Effector CD8-positive, alpha-beta T cell (primary cell): ENCODE measurements at regions not wholly inside any gene's neighbourhood (a gene's known extent, or its start where the extent isn't known, plus 50 kb on each side); places are given as distances from the start of the nearest gene placed in this dataset.
"Not testable (repeated sequence)": the region's sequence is repeated elsewhere in the genome, so short reads cannot be mapped to it uniquely, and the experiment has no call there.

Source experiments
- DNase-seq: peaks from one replicate; lab custom pipeline; 2025; lab: John Stamatoyannopoulos, UW

DNA sequence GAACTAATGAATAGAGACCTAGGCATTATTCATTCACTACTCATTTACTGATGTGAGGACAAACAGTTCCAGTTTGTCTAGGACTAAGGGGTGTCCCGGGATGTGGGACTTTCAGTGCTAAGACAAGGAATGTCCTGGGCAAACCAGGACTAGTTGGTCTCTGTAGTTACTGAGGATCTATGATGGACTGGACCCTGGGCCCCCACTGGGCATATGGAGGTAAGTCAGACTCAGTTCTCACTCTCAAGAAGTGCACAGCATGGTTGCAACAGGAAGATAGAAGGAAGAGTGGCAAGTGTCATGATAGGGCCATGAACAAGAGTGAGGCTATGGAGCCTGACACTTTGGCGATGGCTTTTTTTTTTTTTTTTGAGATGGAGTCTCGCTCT is 128.2 kb downstream of the MYCN start:
- DNase-seq, result no peak

DNA sequence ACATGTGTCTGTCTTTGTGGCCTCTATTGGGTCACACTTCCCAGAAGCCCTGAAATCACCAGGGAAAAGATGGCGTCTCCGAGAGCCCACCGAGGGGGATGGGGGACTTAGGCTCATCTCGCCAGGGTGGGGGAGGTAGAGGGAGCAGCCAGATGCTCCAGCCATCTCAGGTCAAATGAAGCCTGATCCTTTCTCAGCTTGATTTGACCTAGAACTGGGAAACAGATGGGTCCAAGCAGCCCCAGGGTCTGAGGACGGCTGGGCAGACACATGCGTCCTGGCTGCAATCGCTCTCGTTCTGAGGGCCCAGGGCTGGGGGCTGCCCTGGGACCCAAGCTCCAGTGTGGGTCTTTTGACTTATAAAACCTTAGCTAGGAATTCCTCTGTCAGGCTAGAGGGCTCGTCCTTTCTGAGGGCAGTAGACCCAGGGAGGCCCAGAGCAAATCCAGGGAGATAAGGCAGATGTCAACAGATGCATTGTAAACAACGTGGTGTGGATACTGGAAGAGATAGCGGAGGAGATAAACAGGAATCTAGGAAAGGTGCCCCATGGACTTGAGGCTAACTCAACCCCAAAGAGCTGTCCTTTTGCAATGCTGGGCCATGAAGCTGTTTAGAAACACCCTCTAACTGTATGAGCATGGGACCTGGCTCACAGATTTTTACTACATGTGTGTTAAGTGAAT is 127.7 kb downstream of the MYCN start:
- no peak for DNase-seq

DNA sequence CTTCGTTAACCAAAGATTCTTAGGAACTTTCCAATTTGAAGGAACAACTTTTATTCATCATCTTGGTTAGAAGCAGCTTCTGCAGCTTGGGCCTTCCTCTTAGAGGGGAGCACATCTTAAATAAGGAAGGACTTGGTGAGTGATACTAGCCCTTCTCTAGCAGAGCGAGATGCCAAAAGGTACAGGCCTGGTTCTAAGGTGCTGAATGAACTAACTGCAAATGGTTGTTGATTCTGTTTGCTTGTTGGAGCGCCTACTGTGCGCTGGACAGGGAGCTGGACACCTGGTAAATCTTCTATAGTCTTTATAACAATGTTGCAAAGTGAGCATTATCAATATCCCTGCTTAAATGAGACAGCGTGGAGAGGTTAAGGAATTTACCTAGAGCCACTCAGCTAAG is 127.1 kb downstream of the MYCN start:
- DNase-seq, result no peak

DNA sequence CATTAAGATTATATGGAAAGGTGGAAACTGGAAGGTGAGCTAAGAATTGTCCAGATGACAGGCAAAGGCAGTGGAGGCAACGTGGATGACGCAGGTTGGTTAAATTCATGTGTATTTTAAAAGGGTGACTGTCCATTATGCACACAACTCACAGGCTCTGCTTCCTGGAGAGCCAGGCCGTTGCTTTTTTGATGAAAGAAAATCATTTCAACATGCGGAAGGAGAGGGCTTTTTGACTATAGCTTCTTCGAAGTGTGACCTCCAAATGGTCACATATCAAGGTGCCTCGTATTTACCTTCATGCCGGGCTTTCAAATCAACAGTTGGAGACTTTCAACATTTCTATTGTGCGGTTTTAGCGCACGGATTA is 126.7 kb downstream of the MYCN start:
- no peak for DNase-seq

DNA sequence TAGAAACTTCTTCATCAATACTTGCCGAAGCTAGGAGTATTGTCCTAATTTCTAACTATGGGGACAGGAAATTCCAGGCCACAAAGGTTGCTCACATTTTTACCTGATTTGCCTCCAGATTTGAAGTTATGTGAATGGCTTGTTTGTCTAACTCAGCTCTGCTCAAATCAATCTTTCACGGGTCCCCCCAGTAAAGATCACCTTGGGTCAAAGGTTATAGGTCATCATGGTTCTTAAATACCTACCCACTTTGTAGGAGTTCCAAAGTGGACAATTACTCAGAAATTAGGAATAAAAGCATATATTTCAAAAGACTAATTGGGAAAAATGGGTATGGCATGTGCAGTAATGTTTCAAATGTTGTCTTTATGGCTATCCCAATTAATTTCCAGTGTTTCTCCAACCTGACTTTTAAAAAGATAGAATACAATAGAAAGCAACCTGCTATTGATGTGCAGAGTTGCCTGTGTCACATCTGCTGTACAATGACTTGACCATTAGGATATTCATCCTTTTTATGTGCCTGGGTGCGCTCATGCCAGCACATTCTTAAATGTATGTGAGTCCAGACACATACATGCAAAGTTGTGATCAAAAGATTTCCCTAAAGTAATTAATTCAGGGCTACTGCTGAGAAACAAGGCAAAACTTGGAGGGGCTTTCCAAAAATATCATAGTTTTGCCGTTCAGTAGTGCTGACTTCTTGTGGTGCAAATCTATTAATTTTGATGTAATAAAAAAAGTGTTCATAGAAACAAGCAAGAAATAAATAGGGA is 126.1 kb downstream of the MYCN start:
- no peak for DNase-seq

DNA sequence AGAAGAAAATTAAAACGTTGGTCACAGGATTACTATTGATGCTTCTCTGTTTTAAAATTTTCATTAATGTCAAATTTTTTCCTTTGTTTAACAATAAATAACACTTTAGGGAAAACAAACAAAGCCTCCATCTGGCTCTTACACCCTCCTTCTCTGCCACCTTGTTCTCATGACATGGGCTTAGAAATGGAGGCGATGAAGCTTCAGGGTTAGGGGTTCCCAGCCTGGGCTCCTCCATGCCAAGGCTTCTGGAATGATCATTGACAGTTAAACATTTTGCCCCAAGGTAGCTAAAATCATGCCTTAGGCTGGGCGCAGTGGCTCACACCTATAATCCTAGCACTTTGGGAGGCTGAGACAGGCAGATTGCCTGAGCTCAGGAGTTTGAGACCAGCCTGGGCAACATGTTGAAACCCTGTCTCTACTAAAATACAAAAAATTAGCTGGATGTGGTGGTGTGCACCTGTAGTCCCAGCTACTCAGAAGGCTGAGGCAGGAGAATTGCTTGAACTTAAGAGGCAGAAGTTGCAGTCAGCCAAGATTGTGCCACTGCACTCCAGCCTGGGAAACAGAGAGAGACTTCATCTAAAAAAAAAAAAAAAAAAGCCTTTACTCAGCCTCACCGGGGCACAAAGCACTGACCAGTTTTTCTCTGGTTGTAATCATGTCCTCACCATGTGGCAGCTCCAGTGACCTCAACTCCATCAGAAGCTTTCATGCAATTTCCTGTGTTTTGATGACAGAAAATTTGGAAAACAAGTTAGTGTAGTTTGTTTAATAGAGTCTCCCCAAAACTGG is 125.1 kb downstream of the MYCN start:
- not testable (repeated sequence) for DNase-seq

DNA sequence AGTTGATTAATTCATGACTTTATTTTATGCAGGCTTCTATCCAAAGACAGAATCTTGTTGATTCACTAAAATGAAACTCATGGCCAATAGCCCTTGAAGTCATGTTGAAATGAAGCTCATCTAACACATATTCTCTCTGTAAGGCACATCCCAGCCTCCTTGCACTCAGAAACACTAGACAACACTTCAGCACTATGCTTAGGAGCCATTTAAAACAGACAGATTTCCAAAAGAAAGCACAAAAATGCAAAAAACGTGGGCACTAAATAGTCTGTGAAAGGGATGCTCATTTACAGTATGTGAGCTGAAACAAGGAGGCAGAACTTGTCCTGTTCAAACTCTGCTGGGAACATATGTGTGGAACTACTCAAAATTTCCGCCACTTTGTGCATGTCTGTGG is 124.4 kb downstream of the MYCN start:
- no peak for DNase-seq

DNA sequence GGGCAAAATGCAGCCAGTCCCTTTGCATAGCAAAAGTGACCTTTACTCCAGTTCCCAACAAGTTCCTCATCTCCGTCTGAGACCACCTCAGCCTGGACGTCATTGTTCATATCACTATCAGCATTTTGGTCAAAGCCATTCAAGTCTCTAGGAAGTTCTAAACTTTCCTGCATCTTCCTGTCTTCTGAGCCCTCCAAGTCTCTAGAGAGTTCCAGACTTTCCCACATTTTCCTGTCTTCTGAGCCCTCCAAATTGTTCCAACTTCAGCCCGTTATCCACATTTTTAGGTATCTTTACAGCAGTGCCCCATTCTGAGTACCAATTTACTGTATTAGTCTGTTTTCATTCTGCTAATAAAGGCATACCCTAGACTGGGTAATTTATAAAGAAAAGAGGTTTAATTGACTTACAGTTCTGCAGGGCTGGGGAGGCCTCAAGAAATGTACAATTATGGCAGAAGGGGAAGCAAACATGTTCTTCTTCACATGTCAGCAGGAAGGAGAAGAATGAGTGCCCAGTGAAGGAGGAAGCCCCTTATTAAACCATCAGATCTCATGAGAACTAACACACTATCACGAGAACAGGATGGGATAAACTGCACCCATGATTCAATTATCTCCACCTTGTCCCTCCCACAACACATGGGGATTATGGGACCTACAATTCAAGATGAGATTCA is 123.7 kb downstream of the MYCN start:
- DNase-seq, result no peak

DNA sequence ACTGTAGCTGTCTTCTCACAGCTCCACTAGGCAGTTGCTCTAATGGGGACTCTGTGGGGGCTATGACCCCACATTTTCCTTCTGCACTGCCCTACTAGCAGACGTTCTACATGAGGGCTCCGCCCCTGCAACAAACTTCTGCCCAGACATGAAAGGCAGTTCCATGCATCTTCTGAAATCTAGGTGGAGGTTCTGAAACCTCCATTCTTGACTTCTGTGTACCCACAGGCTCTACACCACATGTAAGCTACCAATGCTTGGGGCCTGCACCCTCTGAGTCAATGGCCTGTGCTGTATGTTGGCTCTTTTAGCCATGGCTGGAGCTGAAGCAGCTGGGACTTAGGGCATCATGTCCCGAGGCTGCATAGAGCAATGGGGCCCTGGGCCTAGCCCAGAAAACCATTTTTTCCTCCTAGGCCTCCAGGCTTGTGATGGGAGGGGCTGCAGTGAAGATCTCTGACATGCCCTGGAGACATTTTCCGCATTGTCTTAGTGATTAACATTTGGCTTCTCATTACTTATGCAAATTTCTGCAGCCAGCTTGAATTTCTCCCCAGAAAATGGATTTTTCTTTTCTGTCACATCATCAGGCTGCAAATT is 123.0 kb downstream of the MYCN start:
- DNase-seq, result no peak

DNA sequence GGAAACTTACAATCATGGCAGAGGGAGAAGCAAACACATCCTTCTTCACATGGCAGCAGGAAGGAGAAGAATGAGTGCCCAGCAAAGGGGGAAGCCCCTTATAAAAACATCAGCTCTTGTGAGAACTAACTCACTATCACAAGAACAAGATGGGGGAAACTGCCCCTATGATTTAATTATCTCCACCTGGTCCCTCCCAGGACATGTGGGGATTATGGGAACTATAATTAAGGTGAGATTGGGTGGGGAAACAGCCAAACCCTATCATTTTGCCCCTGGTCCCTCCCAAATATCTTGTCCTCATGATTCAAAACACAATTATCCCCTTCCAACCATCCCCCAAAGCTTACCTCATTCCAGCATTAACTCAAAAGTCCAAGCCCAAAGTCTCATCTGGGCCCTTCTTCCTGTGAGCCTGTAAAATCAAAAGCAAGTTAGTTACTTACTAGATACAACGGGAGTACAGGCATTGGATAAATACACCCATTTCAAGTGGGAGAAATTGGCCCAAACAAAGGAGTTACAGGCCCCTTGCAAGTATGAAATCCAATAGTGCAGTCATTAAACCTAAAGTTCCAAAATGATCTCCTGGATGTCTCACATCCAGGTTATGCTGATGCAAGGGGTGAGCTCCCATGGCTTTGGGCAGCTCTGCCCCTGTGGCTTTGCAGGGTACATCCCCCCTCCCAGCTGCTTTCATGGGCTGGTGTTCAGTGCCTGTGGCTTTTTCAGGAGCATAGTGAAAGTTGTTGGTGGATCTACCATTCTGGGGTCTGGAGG is 122.3 kb downstream of the MYCN start:
- no peak for DNase-seq

DNA sequence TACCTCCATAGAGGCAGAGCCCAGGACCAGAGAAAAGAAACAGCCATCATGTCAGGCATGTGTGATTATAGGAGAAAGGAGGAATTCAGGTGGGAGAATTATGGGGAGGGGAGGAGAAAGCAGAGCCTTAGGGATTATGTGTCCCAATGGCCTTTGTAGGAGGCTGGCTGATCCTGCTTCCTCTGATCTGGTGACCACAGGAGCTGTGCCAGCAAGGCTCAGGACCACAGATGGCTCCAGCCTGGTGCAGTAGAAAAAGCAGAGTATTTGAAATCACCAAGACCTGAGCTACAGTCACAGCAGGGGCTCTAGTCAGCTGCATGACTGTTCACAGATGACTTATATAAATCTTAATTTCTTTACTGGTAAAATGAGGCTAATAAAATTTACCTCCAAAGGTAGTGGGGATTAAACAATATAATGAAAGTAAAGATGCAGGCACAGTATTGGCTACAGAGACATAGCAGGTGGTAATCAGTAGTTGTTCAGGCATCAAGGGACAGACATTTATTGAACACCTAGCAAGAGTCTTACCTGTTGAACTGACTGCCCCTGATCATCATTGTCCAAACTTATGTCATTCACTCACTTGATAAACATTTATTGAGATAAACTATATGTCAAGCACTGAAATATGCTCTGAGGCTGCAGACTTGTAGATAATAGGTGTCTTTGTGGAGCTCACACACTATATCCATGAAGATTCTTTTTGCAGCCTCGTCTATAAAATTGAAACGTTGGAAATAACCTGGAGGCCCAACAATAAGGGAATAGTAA is 121.3 kb downstream of the MYCN start:
- DNase-seq, result no peak

DNA sequence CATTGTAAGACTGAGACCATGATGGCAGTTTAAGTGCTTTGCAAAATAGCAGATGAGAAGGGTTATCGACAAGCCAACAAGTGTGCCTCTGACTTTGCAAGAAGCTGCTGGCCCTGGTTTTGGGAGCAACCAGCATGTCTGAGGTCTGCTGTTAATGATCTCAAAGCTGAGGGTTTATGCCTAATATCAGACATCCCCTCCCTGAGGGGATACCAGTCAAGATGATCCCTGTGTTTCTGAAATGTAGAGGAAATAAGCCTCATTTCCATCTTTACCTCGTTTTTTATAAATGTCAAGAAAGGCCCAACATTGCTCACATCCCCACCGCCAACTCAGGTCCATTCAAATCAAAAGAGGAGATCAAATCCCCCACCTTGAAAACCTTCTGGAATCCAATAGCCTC is 120.6 kb downstream of the MYCN start:
- no peak for DNase-seq

DNA sequence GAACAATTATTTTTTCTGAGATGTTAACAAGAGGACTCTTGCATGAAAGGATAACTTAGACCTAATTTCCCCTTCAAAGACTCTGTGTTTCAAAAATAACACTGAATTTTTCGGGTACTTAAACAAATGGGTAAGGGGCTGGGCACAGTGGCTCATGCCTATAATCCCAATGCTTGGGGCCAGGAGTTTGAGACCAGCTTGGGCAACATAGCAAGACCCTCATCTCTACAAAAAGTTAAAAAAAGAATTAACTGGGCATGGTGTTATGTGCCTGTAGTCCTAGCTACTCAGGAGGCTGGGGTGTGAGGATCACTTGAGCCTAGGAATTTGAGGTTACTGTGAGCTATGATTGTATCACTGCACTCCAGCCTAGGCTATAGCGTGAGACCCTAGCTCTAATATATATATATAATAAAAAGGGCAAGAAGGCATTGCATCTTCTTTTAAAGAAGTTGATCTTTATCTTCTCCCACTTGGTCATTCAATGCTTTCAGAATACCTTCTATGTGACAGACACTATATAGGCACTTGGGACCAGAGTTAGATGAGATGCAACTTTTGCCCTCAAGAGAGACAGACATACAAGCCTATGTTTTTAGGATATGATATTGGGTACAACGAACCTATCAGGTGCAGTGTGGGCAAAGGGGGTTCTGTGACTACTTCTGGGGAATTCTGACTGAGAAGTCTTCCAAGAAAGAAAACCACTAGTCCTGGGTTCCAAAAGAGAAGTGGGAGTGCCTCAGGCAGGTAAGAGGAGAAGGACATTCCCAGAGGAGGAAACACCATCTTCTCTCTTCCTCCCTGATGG is 120.0 kb downstream of the MYCN start:
- no peak for DNase-seq

DNA sequence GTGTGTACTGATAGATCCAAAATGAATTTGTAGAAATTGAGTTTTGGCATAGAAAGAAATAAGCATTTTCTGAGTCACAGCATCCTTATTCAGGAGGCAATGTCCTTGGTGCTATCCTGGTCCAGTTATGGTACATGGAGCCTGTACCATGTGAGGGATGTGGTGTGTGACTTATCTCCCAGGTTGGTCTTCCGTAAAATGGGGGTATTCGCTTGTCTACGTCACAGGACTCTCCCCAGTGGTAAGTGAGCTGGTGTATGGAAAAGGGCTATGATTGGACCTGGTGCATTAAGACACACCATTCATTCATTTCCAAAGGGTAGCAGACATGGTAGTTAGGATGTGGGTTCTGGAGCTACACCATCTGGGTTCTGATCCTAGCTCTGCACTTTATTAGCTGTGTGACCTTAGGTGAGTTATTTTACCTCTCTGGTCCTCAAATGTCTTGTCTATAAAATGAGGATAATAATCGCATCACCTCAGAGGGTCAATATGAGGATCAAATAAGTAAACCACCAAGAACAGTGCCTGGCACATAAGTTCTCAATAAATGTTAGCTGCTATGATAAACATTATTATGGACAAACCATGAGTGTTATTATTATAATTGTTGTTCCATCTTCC is 119.2 kb downstream of the MYCN start:
- no peak for DNase-seq

DNA sequence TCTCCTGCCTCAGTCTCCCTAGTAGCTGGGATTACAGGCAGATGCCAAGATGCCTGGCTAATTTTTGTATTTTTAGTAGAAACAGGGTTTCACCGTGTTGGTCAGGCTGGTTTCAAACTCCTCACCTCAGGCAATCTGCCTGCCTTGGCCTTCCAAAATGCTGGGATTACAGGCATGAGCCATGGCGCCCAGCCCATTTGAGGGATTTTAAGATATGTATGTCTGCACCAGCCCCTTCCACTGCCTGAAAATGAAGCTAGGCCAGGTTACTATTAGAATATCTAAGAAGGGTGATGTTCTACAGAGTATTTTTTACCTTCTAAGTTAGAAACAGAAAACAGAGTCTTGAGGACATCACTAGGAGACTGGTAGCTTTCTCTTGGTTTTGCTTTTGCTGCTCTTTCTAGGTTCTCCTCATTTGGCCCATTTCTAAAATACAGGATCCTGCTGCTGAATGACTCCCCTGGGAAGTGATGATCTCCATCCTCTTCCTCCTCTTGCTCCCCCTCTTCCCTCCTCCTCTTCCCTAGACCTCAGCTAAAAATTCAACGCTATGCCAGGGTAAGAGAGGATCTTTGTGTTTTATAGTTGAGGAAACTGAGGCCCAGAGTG is 118.5 kb downstream of the MYCN start:
- no peak for DNase-seq

DNA sequence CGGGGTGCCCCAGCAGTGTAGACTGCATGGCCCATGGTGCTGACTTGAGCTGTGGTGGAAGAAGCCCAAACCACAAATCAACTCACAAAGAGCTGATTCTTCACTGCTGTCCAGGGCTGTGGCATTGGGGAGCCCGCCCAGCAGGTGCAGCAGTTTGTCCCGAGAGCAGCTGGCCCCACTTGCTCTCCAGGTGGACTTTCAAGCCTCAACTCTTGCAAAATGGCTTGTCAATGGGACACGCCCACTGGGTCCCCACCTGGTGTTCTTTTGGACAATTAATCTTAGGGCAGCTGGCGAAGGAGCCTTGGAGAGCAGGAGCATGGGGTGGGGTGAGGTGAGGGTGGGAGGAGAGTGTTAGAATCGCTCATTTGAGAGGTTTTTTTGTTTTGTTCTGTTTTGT is 117.9 kb downstream of the MYCN start:
- no peak for DNase-seq

DNA sequence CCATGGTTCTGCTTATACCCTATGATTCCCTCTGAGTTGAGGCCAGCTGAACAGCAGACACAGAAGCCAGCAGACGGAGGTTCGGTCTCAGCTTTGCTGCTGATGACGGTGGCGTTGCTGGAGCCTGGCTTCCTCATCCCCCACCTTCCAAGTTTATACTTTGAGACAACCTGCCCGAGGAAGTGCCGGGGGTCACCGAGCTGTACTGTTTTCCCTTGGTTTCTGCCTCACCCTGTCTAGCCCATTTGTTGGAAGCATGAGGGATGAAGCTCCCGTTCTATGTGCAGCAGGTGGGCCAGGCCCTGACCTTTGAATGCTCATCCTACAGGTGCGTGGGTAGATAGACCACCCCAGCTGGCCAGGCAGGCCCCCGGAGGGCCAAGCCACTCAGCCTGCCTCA is 117.3 kb downstream of the MYCN start:
- DNase-seq, result no peak

DNA sequence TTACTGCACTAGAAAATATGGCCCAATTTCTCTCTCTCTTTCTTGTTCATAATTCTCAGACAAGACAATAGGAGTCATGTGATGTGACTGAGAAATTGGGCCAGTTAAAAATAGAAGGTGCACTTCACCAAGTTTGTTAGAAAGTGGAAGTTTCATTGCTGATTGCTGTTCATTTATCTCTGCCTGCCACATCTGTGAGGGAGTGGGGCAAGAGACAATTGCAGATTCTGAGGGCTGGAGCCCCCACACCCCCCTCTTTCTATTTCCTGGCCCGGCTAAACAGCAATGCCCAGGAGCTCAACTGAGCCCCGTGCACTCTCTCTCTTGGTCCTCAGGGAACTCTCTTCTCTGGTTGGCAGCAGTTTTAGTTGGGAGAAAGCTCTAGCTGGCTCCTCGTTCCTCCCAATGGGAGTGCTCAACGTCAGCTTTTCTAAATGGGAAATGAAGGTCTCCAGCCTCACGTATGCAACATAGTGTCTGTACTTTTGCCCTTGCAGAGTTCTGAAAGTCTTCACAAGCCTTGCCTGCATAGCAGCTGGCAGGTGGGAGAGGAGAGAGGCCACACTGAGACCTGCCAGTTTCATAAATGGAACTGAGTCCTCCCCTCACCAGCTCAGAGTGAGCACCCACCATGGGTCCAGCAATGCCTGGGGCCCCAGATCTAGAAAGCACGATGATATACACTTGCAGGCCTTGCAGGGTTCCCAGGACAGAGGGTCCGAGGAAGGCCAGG is 115.7 kb downstream of the MYCN start:
- DNase-seq, result no peak
